HG03520 (cell line): ENCODE measurements at regions not wholly inside any gene's neighbourhood (a gene's known extent, or its start where the extent isn't known, plus 50 kb on each side); places are given as distances from the start of the nearest gene placed in this dataset.

Source experiments
- ATAC-seq: cut with Tn5 transposase; IDR thresholded peaks from one replicate; pipeline ENCODE4 v1.9.1; 2021; ENCODE audit warnings: mild to moderate bottlenecking, moderate library complexity; ENCODE audit not compliant: unreplicated experiment

DNA sequence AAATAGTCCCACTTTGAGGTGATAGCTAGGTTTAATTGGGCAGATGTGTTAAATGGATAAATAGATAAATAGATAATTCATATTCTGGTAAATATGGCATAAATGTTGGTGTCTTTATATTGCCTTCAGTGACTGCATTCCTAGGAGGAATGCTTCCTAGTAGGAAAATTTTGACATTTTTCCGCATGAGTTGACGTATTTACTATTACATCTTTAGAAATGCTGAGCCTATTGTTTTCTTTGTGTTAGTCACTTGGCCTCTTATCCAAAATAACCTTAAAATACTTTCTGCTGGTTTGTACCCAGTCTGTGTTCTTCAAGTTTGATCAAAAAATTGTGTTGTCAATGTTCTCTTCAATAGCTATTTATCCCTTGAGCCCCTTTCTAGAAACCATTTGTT, 495.6 kb upstream of the ZEB2 start:
- no peak for ATAC-seq

DNA sequence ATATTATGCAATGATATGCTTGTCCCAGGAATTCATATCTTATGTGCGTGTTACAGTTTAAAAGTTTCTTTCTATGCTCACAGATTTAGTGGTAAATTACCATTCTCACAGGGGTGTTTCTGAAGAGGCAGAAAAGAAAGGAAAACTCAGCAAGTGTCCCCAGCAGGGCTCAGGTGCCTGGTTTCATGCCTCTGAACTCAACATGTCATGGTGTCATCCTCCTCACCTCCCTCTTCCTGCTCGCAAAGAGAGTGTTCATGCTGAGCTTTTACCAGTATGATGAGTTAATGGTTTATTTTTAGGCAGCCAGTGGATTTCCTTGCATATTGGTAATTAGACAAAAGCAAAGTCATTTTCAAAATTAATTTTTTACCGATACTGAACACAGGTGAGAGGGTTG, 492.9 kb upstream of the ZEB2 start:
- ATAC-seq, result no peak

DNA sequence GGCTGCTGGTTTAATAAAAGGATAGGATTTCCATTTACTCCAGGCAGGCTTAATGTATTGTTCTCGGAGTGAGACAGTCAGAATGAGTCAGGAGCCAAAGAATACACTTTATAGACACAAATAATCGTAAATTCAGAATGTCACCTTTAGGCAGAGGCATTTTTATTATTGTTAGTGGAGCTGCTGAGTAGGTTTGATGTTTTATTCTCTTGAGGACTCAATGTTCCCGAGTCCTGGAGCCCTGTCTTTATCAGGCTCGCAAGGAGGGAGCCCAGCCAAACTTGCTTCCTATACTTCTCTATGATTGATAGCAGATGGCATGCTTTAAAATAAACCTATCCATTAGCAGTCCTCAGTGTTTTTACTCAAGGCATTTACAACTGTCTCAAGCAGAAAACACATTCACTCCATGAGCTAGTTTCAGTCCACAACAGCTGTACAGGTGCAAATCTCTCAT, 492.3 kb upstream of the ZEB2 start:
- no peak for ATAC-seq

GRCh38 chr2:145010635-145011034, 490.7 kb upstream of the ZEB2 start:
- no peak for ATAC-seq

DNA sequence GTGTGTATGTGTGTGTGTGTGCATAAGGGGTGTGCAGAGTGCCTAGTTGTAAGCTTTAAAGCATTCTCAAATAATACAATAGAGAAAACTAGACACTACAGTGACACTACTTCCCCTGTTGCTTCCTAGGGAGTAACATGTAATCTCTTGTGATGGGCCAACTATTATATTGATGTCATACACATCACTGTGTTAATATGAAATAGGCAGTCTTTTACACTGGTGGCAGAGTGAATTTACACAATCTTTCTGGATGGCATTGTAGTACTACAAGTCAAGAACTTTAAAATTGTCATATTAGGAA, 488.0 kb upstream of the ZEB2 start:
- ATAC-seq, result no peak

DNA sequence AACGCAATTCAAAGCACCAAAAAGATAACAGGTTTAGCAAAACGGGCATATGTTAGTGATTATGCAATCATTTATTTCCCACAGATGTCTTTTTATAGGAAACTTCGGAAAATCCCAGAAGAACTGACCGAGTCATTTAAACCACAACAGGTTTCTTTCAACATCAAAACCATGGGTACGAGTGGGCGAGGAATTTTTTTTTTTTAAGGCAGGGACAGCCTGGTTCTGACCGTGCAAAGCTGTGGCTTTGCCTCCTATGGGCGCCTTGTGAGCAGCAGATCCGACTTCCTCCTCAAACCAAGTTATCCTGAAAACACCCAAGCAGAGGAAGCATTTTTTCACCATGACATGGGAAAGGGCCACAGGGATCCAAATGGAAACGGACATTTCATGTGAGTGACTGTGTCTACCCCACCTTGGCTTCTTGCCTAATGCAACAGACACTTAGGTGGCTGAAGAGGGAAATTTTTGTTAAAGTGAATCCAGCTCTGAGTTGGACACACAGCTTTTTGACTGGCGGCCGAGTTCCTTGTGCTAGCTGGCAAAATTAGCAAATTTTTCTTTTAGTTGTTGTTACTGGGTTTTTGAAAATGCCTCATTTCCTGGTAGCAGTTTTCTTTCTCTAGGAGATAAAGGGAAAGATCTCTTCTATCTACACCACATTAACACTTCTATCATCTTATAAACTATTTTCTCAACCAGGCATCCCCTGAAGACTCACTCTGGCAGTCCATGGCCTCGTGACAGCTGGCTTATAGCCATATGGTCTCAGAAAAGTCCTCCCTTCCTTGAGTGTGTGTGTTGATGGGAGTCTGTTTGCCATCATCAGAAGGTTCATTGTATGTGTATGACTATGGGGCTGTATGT, 487.4 kb upstream of the ZEB2 start:
- no peak for ATAC-seq

DNA sequence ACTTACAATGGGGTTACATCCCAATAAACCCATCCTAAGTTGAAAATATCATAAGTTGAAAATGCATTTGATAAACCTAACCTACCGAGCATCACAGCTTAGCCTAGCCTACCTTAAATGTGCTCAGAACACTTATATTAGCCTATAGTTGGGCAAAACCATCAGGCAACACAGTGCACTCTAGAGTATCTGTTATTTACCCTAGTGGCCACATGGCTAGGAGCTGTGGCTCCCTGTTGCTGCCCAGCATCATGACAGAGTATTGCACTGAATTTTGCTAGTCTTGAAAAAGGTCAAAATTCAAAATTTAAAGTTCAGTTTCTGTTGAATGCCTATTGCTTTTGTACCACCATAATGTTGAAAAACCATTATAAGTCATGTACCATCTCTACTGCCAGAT, 482.7 kb upstream of the ZEB2 start:
- no peak for ATAC-seq

DNA sequence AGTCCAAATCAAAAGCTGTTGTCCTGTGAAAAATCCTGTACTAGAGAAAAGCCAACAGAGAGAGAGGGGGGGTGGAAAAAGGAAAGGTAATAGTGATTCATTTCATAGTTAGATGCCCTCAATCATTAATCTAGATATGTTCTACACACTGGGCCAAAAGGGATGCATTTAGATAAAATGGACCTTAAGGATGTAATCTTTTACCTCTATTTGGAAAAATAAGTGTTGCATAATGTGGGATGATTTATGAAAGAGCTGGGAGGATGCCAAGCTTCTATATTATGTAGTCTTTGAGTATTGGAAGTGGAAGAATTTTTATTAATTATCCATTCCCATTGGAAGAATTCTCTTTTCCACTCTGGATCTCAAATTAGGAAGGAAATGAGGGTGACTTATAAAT, 480.5 kb upstream of the ZEB2 start:
- ATAC-seq, result no peak

DNA sequence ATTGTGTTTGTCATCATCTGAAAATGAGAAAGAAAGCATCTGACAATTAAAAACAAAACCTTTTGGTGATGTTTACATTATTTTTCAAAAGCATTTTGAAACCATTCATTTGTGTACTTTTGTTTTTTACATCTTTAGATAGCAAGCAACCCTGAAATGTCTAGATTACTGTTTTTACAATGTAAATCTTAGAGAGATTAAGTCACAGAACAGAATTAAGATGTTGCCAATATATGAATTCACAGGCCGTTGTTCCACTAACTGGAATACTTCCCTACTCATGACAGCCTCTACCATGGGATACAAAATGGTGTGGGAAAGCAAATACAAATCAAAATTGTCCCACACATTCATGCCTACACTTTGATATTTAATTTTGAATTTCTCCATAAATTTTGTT, 480.0 kb upstream of the ZEB2 start:
- no peak for ATAC-seq

GRCh38 chr2:144999071-144999875, 479.4 kb upstream of the ZEB2 start:
- ATAC-seq, result no peak

GRCh38 chr2:144998435-144998834, 478.5 kb upstream of the ZEB2 start:
- ATAC-seq, result no peak

DNA sequence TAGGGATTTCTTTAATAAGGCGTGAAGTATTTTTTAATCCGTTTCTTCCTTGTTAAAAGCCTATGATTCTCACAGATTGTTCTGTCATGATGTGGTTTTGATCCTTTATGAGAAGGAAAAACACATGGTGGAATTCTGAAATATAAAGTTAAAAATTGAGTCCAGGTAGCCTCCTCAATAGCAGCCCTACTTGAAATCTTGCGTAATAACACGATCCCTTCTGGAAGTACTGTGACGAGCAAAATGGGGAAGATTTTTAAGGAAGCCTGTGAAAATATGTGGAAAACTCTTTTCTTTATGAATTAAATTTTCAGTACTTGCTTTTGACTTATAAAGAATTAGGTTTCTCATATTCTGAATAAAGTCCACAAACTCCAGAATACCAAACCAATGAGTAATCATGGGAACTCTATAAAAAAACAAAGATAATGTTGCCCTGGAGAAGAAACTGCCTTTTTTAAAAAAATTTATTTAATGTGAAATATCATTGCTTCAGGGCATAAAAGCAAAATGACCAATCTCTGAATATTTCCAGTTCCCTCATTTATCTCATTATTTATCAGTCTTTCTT, 476.4 kb upstream of the ZEB2 start:
- no peak for ATAC-seq

DNA sequence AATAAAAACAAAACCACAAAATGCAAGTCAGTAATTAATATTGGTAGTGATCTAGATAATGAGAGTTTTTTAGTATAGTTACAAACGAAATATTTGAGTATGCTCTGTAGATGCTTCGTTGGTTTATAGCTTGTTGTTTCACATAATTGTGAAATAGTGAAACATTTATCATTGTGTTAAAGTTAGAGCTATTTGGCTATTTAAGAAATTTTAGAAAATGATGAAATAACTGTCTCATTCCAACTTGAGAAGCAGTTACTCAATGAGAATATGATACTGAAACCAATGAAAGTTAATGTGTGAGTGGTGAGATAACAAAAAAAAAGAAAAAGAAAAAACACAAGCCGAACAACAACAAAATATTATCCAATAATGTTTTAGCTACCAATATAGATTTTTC, 475.6 kb upstream of the ZEB2 start:
- ATAC-seq, result no peak

- ATAC-seq, result no peak
Observed at GRCh38 chr2:144990661-144991060, 470.7 kb upstream of the ZEB2 start.

DNA sequence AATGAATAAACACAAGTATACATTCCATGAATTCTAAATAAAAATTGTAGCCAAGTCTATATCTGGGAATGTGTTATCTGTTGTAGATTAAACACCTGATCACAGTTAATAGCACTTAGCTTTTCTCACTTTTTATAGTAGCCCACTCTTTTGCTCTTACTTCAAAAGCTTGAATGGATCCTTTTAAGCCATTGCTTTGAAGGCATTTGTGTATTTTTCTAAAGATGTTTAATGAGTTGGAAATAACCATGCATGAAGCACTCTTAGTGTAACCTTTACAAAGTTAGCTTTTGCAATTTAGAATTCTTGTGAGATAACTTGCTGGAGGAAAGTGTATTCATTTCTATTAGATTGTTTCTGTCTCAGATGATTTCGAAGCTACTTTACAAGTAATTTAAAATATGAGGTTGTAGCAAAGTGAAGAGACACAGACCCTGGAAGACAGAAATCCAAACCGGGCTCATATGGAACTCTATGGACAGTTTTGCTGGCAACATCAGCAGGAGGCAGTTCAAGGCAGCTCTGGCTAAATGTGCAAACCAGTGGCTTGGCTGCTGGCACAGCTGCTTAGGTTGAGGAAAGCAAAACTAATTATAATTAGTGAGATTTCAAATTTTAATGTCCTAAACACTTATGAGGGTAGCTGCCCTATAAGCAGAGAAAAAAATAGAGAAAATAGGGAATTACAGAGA, 469.8 kb upstream of the ZEB2 start:
- ATAC-seq, result no peak

DNA sequence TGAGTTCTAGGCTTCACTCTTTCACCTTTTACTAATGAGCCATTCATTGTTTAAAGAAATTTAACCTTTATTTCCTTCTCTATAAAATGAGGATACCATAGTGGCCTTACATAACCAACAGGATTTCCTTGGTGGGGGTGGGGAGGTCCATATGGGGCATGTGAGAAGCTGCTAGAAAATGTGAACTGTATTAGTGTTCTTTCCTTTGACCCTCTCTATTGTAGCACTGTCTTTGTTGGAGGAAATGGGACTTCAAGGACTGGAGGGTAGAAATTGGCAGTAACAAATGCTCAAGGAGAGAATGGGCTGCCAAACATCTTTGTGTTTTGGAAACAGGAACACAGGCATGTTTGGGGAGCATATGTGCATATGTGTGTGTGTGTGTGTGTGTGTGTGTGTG, 468.7 kb upstream of the ZEB2 start:
- no peak for ATAC-seq

GRCh38 chr2:144986691-144987090, 466.8 kb upstream of the ZEB2 start:
- ATAC-seq, result no peak

DNA sequence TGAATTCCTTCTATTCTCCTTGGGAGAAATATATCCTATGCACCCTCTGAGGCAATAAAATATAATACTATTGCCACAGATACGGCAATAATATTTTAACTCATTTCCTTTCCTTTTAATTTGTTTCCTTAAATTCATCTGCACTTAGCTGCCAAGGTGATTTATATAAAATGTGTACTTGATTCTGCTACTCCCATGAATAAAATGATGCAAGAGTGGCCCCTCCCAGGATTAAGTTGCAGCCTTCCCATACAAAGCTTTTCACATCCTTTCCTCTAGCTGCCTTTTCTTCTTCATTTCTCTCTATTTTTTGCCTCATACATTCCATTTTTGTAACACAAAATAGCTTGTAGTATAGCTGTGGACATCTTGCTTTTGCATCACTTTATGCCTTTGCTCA, 464.1 kb upstream of the ZEB2 start:
- no peak for ATAC-seq

GRCh38 chr2:144983107-144983506, 463.2 kb upstream of the ZEB2 start:
- ATAC-seq, result no peak

GRCh38 chr2:144982481-144982880, 462.6 kb upstream of the ZEB2 start:
- ATAC-seq, result no peak

GRCh38 chr2:144975881-144976280, 456.0 kb upstream of the ZEB2 start:
- no peak for ATAC-seq
